K562 (cell line): ENCODE measurements at regions not wholly inside any gene's neighbourhood (a gene's known extent, or its start where the extent isn't known, plus 50 kb on each side); places are given as distances from the start of the nearest gene placed in this dataset.

ENCODE experiments used
- ATAC-seq: fragments of 200-7000 bp; cut with Tn5 transposase; 3 replicates; pipeline ENCODE4 v1.9.1; 2020; ENCODE audit warnings: moderate library complexity
- BruUV-seq: library from RNA; stranded (reverse); fragments of 400-500 nt; replicated peaks from 2 replicates; lab custom pipeline; 2021; lab: Mats Ljungman, UMichigan
- CTCF ChIA-PET: fragments of 300-600 bp; formaldehyde crosslinking; extraction: SDS; loops from one replicate; lab custom pipeline; 2021; ENCODE audit warnings: low intra/inter-chr PET ratio; lab: Yijun Ruan, JAX
- POLR2A ChIA-PET: fragments of 300-600, 350-650 bp; sonication (Branson Sonifier 250); formaldehyde crosslinking; extraction: SDS; loops from one replicate; lab custom pipeline; 2021; ENCODE audit warnings: antibody characterized with exemption, inconsistent platforms; lab: Yijun Ruan, JAX
- DNase-seq, 4 experiments: peaks; one replicate each; pipeline versions ENCODE4 v3.0.0 to v3.0.0-alpha.2; 2011 to 2018; ENCODE audit warnings: low spot score in 3 of 4, mixed read lengths in 3 of 4; ENCODE audit errors: extremely low read depth in 1 of 4
- FAIRE-seq: peaks from 2 replicates; lab custom pipeline; 2011; peaks lifted over from hg19 to GRCh38; lab: Jason Lieb, UNC
- H2AFZ ChIP-seq: 2 replicates; pipeline ENCODE4 v1.6.0; 2011; ENCODE audit warnings: low read depth, low read length, control low read depth, inconsistent platforms
- H3K27ac ChIP-seq: fragments of 200-600 bp; 3 replicates; pipeline ENCODE4 v1.8.0; 2011; ENCODE audit warnings: low read depth, mild to moderate bottlenecking, control low read depth, inconsistent platforms, low read length, moderate library complexity, mixed read lengths; ENCODE audit errors: extremely low read depth
- H3K27me3 ChIP-seq, 2 experiments: fragments of 300-600 bp in 1 of 2; 2 replicates in 1 of 2; 3 replicates in 1 of 2; pipeline versions ENCODE4 v1.6.0 to v1.8.0; 2011; ENCODE audit warnings: inconsistent platforms in 2 of 2, low read length in 2 of 2, mild to moderate bottlenecking in 1 of 2, mixed read lengths in 1 of 2, moderate library complexity in 1 of 2; ENCODE audit not compliant: control insufficient read depth in 2 of 2, insufficient read depth in 2 of 2
- H3K36me3 ChIP-seq: fragments of 300-600 bp; 3 replicates; pipeline ENCODE4 v1.8.0; 2011; ENCODE audit warnings: mild to moderate bottlenecking, low read length, inconsistent platforms; ENCODE audit not compliant: control insufficient read depth, insufficient read depth
- H3K4me1 ChIP-seq, 2 experiments: fragments of 200-600 bp in 1 of 2; replicated peaks in 1 of 2; 2 replicates in 1 of 2; 3 replicates in 1 of 2; pipeline versions ENCODE4 v1.5.1 to v1.8.0; 2011; ENCODE audit warnings: inconsistent platforms in 2 of 2, low read length in 2 of 2, mild to moderate bottlenecking in 1 of 2, mixed read lengths in 1 of 2, moderate library complexity in 1 of 2; ENCODE audit not compliant: control insufficient read depth in 2 of 2, insufficient read depth in 2 of 2
- H3K4me2 ChIP-seq: 2 replicates; pipeline ENCODE4 v1.6.1; 2011; ENCODE audit warnings: low read length, control low read depth, inconsistent platforms, mixed read lengths; ENCODE audit not compliant: insufficient read depth
- H3K4me3 ChIP-seq: fragments of 200-600 bp; sonication (generic), shearing (Covaris generic); 2 replicates; pipeline ENCODE4 v1.5.1; 2016; ENCODE audit warnings: control low read depth, inconsistent platforms
- H3K79me2 ChIP-seq: fragments of 200-600 bp; 3 replicates; pipeline ENCODE4 v1.8.0; 2011; ENCODE audit warnings: low read length, inconsistent platforms; ENCODE audit not compliant: control insufficient read depth, insufficient read depth
- H3K9ac ChIP-seq, 2 experiments: 2 replicates each; pipeline versions ENCODE4 v1.6.0 to v1.6.1; 2011; ENCODE audit warnings: low read depth in 2 of 2, low read length in 2 of 2, control low read depth in 1 of 2, inconsistent platforms in 1 of 2, mild to moderate bottlenecking in 1 of 2, mixed read lengths in 1 of 2; ENCODE audit not compliant: insufficient read depth in 1 of 2
- H3K9me1 ChIP-seq: one replicate; pipeline ENCODE4 v1.6.0; 2011; ENCODE audit warnings: inconsistent platforms, mild to moderate bottlenecking, low read length, moderate library complexity; ENCODE audit not compliant: control insufficient read depth, insufficient read depth
- H3K9me3 ChIP-seq: replicated peaks from 2 replicates; pipeline ENCODE4 v1.5.1; 2011; ENCODE audit warnings: low read depth, low read length, inconsistent platforms; ENCODE audit not compliant: control insufficient read depth, insufficient read depth
- H4K20me1 ChIP-seq: replicated peaks from 2 replicates; pipeline ENCODE4 v1.6.1; 2011; ENCODE audit warnings: low read length, inconsistent platforms, mixed read lengths; ENCODE audit not compliant: control insufficient read depth, insufficient read depth
- BCLAF1 ChIP-seq, 2 experiments: fragments of 450-650 bp in 1 of 2; IDR thresholded peaks; 2 replicates each; pipeline ENCODE4 v1.6.1; 2011 to 2017; ENCODE audit warnings: low read depth in 2 of 2, antibody characterized with exemption in 1 of 2, borderline replicate concordance in 1 of 2, low read length in 1 of 2, mild to moderate bottlenecking in 1 of 2, mixed read lengths in 1 of 2; ENCODE audit not compliant: control insufficient read depth in 1 of 2
- BDP1 ChIP-seq: IDR thresholded peaks from 3 replicates; pipeline ENCODE4 v1.6.1; 2011; ENCODE audit not compliant: insufficient read length, insufficient read depth
- E2F6 ChIP-seq, 2 experiments: IDR thresholded peaks; 2 replicates each; pipeline ENCODE4 v1.6.1; 2011; ENCODE audit warnings: borderline replicate concordance in 1 of 2, control low read depth in 1 of 2, low read depth in 1 of 2, low read length in 1 of 2, mild to moderate bottlenecking in 1 of 2, mixed read lengths in 1 of 2, moderate library complexity in 1 of 2; ENCODE audit not compliant: insufficient read depth in 1 of 2, insufficient read length in 1 of 2, poor library complexity in 1 of 2, severe bottlenecking in 1 of 2; ENCODE audit errors: extremely low read depth in 1 of 2
- EZH2 ChIP-seq: IDR thresholded peaks from 2 replicates; pipeline ENCODE4 v1.6.1; 2012; ENCODE audit warnings: low read depth, mild to moderate bottlenecking, inconsistent platforms, low read length, borderline replicate concordance
- GTF2A2 ChIP-seq: IDR thresholded peaks from 2 replicates; pipeline ENCODE4 v1.6.1; 2016; ENCODE audit warnings: mild to moderate bottlenecking, missing genetic modification characterization, missing compliant biosample characterization
- HNRNPUL1 ChIP-seq: fragments of 200-400 bp; formaldehyde crosslinking; IDR thresholded peaks from 2 replicates; pipeline ENCODE4 v1.6.1; 2017; ENCODE audit warnings: low read length
- MECOM ChIP-seq: fragments of 250-450 bp; sonication (Bioruptor Pico); IDR thresholded peaks from 2 replicates; pipeline ENCODE4 v1.8.0; 2022; ENCODE audit warnings: inconsistent platforms
- NBN ChIP-seq: fragments of 450-650 bp; IDR thresholded peaks from 2 replicates; pipeline ENCODE4 v1.6.1; 2016; ENCODE audit warnings: low read depth, mild to moderate bottlenecking
- VEZF1 ChIP-seq: fragments of 200-800 bp; sonication (Bioruptor generic); IDR thresholded peaks from 2 replicates; pipeline ENCODE4 v1.6.1; 2017; ENCODE audit warnings: missing genetic modification characterization, missing compliant biosample characterization
- ZNF146 ChIP-seq: IDR thresholded peaks from one replicate; pipeline ENCODE4 v1.6.1; 2018; ENCODE audit warnings: missing compliant biosample characterization; ENCODE audit not compliant: unreplicated experiment
- ZNF184 ChIP-seq: sonication (generic); formaldehyde crosslinking; IDR thresholded peaks from 2 replicates; pipeline ENCODE4 v1.5.0; 2020; ENCODE audit warnings: missing genetic modification reagents
- WGBS: fragments of 100-300 bp; shearing (Covaris generic); methylation state at CpG from one replicate; pipeline ENCODE4 v1.1.6; 2016; ENCODE audit warnings: low coverage, mixed read lengths; ENCODE audit not compliant: insufficient coverage; ENCODE audit errors: missing lambda C conversion rate; 5-methylcytosine and 5-hydroxymethylcytosine counted together
- in situ Hi-C: fragments of 300-500 bp; cut with MboI; formaldehyde crosslinking; loops from 4 replicates; pipeline ENCODE4 v1.15.0; 2018; ENCODE audit warnings: inconsistent platforms, mixed read lengths
- intact Hi-C: fragments of 100-400 bp; cut with micrococcal nuclease; formaldehyde crosslinking; loops from 2 replicates; pipeline ENCODE4 v1.14.2; 2022

- intact Hi-C loops (no loop called here), in situ Hi-C loops (no loop called here)
- Histone ChIP-seq H3K9ac (no peak overlapping the region), H3K4me3 (no peak overlapping the region), H3K79me2 (no peaks in the 10 kb centered on the region), H3K27me3 (peaks cover 10 to 31% of the 10 kb centered on the region in 2 experiments; a peak in 4 of 5 replicates), H3K4me1 (no peaks in the 10 kb centered on the region), H3K4me2 (no peak overlapping the region), H3K9me3 (no peaks in the 10 kb centered on the region), H3K27ac (no peak overlapping the region), H3K9me1 (no peaks in the 10 kb centered on the region), H4K20me1 (no peaks in the 10 kb centered on the region), H3K36me3 (no peaks in the 10 kb centered on the region), H2AFZ (no peak overlapping the region)
- TF ChIP-seq GTF2A2 (tag), result no peak
- no peak for TF ChIP-seq ZNF146 (CRISPR knock-in tag)
- TF ChIP-seq MECOM (CRISPR knock-in tag), result no peak
- TF ChIP-seq EZH2, result no peak
- TF ChIP-seq ZNF184 (CRISPR knock-in tag), result no peak
- no peak for TF ChIP-seq BDP1
- TF ChIP-seq HNRNPUL1, result no peak
- no peak for TF ChIP-seq BCLAF1 (IDR thresholded peaks at IDR 0.05; ENCODE audit: borderline replicate concordance in 1 of 2, control insufficient read depth in 1 of 2, low read depth in 2 of 2, low read length in 1 of 2)
- TF ChIP-seq VEZF1 (CRISPR knock-in tag), result no peak
- TF ChIP-seq E2F6 (IDR thresholded peaks at IDR 0.05; ENCODE audit: borderline replicate concordance in 1 of 2, extremely low read depth in 1 of 2, insufficient read depth in 1 of 2, insufficient read length in 1 of 2, low read depth in 1 of 2, low read length in 1 of 2, poor library complexity in 1 of 2, severe bottlenecking in 1 of 2), result no peak
- TF ChIP-seq NBN, result no peak
- FAIRE-seq, result no peak
- BruUV-seq, result no TSS peak
- DNase-seq, result no peak
- no peak for ATAC-seq
- ChIA-PET CTCF (no interaction called here), POLR2A (interaction anchor here (0.7 kb wide), 2 partner anchors 9 to 354 kb away, joined by 3 read pairs; no protein-coding TSS in a partner anchor)
- 2% methylated on average over 8 of the region's 8 CpGs for WGBS
Observed at GRCh38 chr5:61612431-61612830, 280.4 kb downstream of the ZSWIM6 start.
